ENCODE measurements at regions not wholly inside any gene's neighbourhood (a gene's known extent, or its start where the extent isn't known, plus 50 kb on each side); places are given as distances from the start of the nearest gene placed in this dataset.

DNA sequence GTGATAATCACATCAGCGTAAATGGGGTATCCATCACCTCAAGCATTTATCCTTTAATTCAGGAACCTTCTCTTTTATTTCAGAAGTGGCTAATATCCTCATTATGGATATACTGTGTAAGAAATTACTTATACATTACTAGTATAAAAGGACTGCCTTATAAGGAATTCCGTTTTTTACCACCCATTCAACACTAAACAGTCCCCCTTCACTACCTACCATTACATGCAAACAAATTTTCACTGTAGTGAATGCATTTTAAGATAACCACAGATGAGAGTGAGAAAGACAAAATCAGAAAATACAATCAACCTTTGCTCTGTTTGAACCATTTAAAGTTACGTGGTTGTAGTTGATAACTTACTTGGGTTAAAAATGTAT lies 551.2 kb downstream of the RNF144A start:
- Histone ChIP-seq H3K4me1 (ENCODE audit: control insufficient read depth, low read length) (no peaks in the 10 kb centered on the region), H3K27ac (ENCODE audit: low read depth, low read length) (no peak overlapping the region), H3K79me2 (ENCODE audit: control insufficient read depth, low read length) (no peaks in the 10 kb centered on the region), H3F3A (ENCODE audit: control insufficient read depth, insufficient read depth) (no peaks in the 10 kb centered on the region), H3K36me3 (ENCODE audit: control insufficient read depth, low read length) (no peaks in the 10 kb centered on the region), H3K9me2 (replicated peaks; ENCODE audit: control insufficient read depth, low read length) (no peaks in the 10 kb centered on the region), H3K27me3 (ENCODE audit: control insufficient read depth, low read length) (no peaks in the 10 kb centered on the region), H3K4me2 (ENCODE audit: low read length) (no peak overlapping the region), H3K9me3 (ENCODE audit: control insufficient read depth, insufficient read depth, low read length) (no peaks in the 10 kb centered on the region), H4K20me1 (ENCODE audit: control insufficient read depth, insufficient read depth, low read depth, low read length) (no peaks in the 10 kb centered on the region), H3K4me3 (ENCODE audit: low read length) (no peak overlapping the region)
- no peak for TF ChIP-seq EZH2phosphoT487 (IDR thresholded peaks at IDR 0.05; ENCODE audit: borderline replicate concordance, low read length)
- TF ChIP-seq CTCF (IDR thresholded peaks at IDR 0.05; ENCODE audit: low read depth, low read length, poor library complexity, severe bottlenecking) = no peak

GRCh38 chr2:7468955-7469354 lies 551.7 kb downstream of the RNF144A start:
- Histone ChIP-seq H3K27ac (ENCODE audit: low read depth, low read length) (no peak overlapping the region), H3K9me3 (ENCODE audit: control insufficient read depth, insufficient read depth, low read length) (no peaks in the 10 kb centered on the region), H3K9me2 (replicated peaks; ENCODE audit: control insufficient read depth, low read length) (no peaks in the 10 kb centered on the region), H3K79me2 (ENCODE audit: control insufficient read depth, low read length) (no peaks in the 10 kb centered on the region), H3K4me1 (ENCODE audit: control insufficient read depth, low read length) (no peaks in the 10 kb centered on the region), H3K4me3 (ENCODE audit: low read length) (no peak overlapping the region), H3K4me2 (ENCODE audit: low read length) (no peak overlapping the region), H3K27me3 (ENCODE audit: control insufficient read depth, low read length) (no peaks in the 10 kb centered on the region), H4K20me1 (ENCODE audit: control insufficient read depth, insufficient read depth, low read depth, low read length) (no peaks in the 10 kb centered on the region), H3K36me3 (ENCODE audit: control insufficient read depth, low read length) (no peaks in the 10 kb centered on the region), H3F3A (ENCODE audit: control insufficient read depth, insufficient read depth) (no peaks in the 10 kb centered on the region)
- no peak for TF ChIP-seq EZH2phosphoT487 (IDR thresholded peaks at IDR 0.05; ENCODE audit: borderline replicate concordance, low read length)
- TF ChIP-seq CTCF (IDR thresholded peaks at IDR 0.05; ENCODE audit: low read depth, low read length, poor library complexity, severe bottlenecking) = no peak

DNA sequence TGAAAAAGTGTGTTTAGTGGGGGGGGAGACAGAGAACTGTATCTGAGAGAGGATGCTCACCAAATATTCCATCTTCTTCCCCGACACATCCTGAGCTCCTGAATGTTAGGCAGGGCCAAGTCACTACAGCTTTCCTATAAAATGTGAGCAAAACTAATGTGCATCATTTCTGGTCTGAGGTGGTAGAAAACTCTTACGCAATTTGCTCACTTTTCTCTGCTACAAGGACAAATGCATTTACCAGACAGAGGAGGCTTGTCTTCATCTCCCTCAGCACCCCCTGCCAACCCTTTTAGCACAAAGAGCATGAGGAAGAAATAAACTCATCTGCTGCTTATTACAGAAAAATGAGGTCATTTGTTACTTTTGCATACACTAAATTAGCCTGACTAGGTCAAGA lies 554.0 kb downstream of the RNF144A start:
- TF ChIP-seq EZH2phosphoT487 (IDR thresholded peaks at IDR 0.05; ENCODE audit: borderline replicate concordance, low read length) (no peak), CTCF (IDR thresholded peaks at IDR 0.05; ENCODE audit: low read depth, low read length, poor library complexity, severe bottlenecking) (no peak)
- no peaks in the 10 kb centered on the region for H3K4me1 ChIP-seq (ENCODE audit: control insufficient read depth, low read length)
- H3K79me2 ChIP-seq (ENCODE audit: control insufficient read depth, low read length) = no peaks in the 10 kb centered on the region
- H3K4me3 ChIP-seq (ENCODE audit: low read length) = no peak overlapping the region
- H3K9me2 ChIP-seq (replicated peaks; ENCODE audit: control insufficient read depth, low read length) = no peaks in the 10 kb centered on the region
- H3F3A ChIP-seq (ENCODE audit: control insufficient read depth, insufficient read depth) = no peaks in the 10 kb centered on the region
- no peaks in the 10 kb centered on the region for H3K9me3 ChIP-seq (ENCODE audit: control insufficient read depth, insufficient read depth, low read length)
- no peaks in the 10 kb centered on the region for H3K36me3 ChIP-seq (ENCODE audit: control insufficient read depth, low read length)
- H4K20me1 ChIP-seq (ENCODE audit: control insufficient read depth, insufficient read depth, low read depth, low read length) = no peaks in the 10 kb centered on the region
- no peak overlapping the region for H3K27ac ChIP-seq (ENCODE audit: low read depth, low read length)
- no peak overlapping the region for H3K4me2 ChIP-seq (ENCODE audit: low read length)
- no peaks in the 10 kb centered on the region for H3K27me3 ChIP-seq (ENCODE audit: control insufficient read depth, low read length)

DNA sequence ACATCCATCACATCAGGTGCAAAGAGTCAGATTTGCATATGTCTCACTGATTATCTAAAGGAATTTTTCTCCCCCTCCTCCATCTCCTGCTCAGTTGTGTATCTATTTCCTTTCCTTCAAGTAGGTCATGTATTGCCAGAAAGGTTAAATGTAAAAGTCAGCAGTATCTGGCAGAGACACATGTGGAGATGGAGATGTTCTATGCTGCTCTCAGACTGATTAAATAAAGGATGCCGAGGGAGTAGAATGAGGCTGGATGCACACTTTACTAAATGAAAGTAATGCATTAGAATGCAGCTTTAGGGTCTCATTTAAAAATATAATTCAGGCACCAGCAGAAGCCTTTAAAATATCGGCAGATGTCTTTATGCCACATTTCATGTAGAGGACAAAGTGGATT lies 555.3 kb downstream of the RNF144A start:
- Histone ChIP-seq H3K4me1 (ENCODE audit: control insufficient read depth, low read length) (no peaks in the 10 kb centered on the region), H3K9me3 (ENCODE audit: control insufficient read depth, insufficient read depth, low read length) (no peaks in the 10 kb centered on the region), H4K20me1 (ENCODE audit: control insufficient read depth, insufficient read depth, low read depth, low read length) (no peaks in the 10 kb centered on the region), H3K27me3 (ENCODE audit: control insufficient read depth, low read length) (no peaks in the 10 kb centered on the region), H3K4me2 (ENCODE audit: low read length) (no peak overlapping the region), H3K36me3 (ENCODE audit: control insufficient read depth, low read length) (no peaks in the 10 kb centered on the region), H3K27ac (ENCODE audit: low read depth, low read length) (no peak overlapping the region), H3K4me3 (ENCODE audit: low read length) (no peak overlapping the region), H3K9me2 (replicated peaks; ENCODE audit: control insufficient read depth, low read length) (no peaks in the 10 kb centered on the region), H3K79me2 (ENCODE audit: control insufficient read depth, low read length) (no peaks in the 10 kb centered on the region), H3F3A (ENCODE audit: control insufficient read depth, insufficient read depth) (no peaks in the 10 kb centered on the region)
- no peak for TF ChIP-seq CTCF (IDR thresholded peaks at IDR 0.05; ENCODE audit: low read depth, low read length, poor library complexity, severe bottlenecking)
- TF ChIP-seq EZH2phosphoT487 (IDR thresholded peaks at IDR 0.05; ENCODE audit: borderline replicate concordance, low read length) = no peak

Measured in DOHH2 (cell line).